Activated naive CD4-positive, alpha-beta T cell treated with anti-CD3 and anti-CD28 coated beads for 36 hours (primary cell): ENCODE measurements at regions not wholly inside any gene's neighbourhood (a gene's known extent, or its start where the extent isn't known, plus 50 kb on each side); places are given as distances from the start of the nearest gene placed in this dataset.
"Not testable (repeated sequence)": the region's sequence is repeated elsewhere in the genome, so short reads cannot be mapped to it uniquely, and the experiment has no call there.

Source experiments
- CTCF ChIA-PET: fragments of 350-600 bp; sonication (Branson Sonifier 250); formaldehyde crosslinking; loops from one replicate; lab custom pipeline; 2021; ENCODE audit warnings: antibody characterized with exemption; lab: Charles Lee
- DNase-seq: peaks from one replicate; pipeline ENCODE4 v3.0.0-alpha.2; 2020
- H3K27ac Mint-ChIP-seq: one replicate; pipeline ENCODE4 v1.8.0; 2021; ENCODE audit warnings: mild to moderate bottlenecking, mixed read lengths
- H3K27me3 Mint-ChIP-seq: one replicate; pipeline ENCODE4 v1.8.0; 2021; ENCODE audit warnings: low read depth, mixed read lengths
- H3K36me3 Mint-ChIP-seq: one replicate; pipeline ENCODE4 v1.8.0; 2021; ENCODE audit warnings: low read depth, mixed read lengths
- H3K4me1 Mint-ChIP-seq: one replicate; pipeline ENCODE4 v1.8.0; 2021; ENCODE audit warnings: low read depth, mixed read lengths
- H3K4me3 Mint-ChIP-seq: one replicate; pipeline ENCODE4 v1.8.0; 2021; ENCODE audit warnings: mild to moderate bottlenecking, moderate library complexity, mixed read lengths
- H3K9me3 Mint-ChIP-seq: one replicate; pipeline ENCODE4 v1.8.0; 2021; ENCODE audit warnings: mixed read lengths
- intact Hi-C: fragments of 100-400 bp; cut with micrococcal nuclease; formaldehyde crosslinking; loops from one replicate; pipeline ENCODE4 v1.15.1; 2023

DNA sequence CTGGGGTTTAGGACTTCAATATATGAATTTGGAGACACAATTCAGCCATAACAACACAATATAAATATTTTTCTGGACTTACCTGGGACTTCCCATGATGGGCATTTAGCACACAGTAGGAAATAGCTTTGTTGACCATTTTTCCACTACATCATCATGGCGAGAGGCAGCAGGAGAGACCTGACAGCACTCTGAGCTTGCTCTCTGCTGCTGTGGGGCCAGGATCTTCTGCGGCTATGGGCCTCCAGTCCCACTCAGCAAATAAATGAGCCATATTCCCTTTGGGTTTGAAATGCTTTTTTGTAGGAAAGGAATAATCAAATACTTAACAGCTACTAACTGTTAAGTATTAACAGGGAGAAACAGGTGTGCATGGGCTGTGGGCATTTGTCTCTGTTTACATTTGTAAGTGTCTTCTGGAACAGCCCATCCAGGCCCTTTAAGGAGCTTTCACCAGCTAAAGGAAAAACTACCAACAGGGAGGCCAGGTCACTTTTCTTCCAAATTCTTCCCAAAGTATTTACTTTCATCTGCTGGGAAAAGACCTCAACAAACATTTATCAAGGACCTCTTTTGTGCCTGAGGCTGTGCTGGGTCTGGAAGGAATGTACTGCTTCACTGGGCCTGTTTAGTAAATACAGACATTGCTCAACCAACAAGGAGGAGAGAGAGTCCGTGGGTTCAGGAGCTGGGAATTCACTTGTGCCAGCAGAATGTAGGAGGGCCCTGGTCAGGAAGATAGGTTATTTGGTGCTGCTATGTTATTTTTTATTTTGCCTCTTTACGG, 133.2 kb downstream of the LRIG2 start:
- Mint-ChIP-seq H3K4me3 (no peak overlapping the region), H3K4me1 (peaks cover 4% of the 10 kb centered on the region), H3K27ac (no peak overlapping the region), H3K9me3 (no peaks in the 10 kb centered on the region), H3K36me3 (no peaks in the 10 kb centered on the region), H3K27me3 (peaks cover 17% of the 10 kb centered on the region)
- intact Hi-C loops = no loop called here
- DNase-seq = no peak
- CTCF ChIA-PET = no interaction called here

- Mint-ChIP-seq H3K4me1 (peaks cover 4% of the 10 kb centered on the region), H3K4me3 (no peak overlapping the region), H3K27ac (no peak overlapping the region), H3K36me3 (no peaks in the 10 kb centered on the region), H3K27me3 (peaks cover 21% of the 10 kb centered on the region), H3K9me3 (no peaks in the 10 kb centered on the region)
- CTCF ChIA-PET = no interaction called here
- DNase-seq = no peak
- intact Hi-C loops = no loop called here
Measured at GRCh38 chr1:113207019-113207418, 134.0 kb downstream of the LRIG2 start.

DNA sequence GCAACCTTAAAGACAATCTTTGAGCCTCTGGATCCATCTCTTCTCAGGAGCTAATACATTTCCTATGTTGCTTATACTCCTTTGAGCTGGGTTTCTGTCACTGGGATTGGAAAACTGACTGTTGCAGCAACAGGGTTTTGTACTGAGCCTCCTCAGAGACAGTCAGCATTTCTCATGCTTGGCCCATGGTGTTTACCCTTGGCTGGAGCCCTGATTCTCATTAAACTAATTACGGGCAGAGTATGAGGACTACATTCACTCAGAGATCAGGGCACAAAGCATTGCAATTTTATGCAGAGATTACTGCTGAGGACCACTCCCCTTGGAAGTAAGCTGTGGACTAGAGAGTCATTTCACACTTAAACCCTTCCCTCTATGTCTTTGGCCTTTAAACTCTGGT, 134.5 kb downstream of the LRIG2 start:
- H3K27ac Mint-ChIP-seq = no peak overlapping the region
- DNase-seq = no peak
- H3K4me3 Mint-ChIP-seq = no peak overlapping the region
- intact Hi-C loops = no loop called here
- peaks cover 4% of the 10 kb centered on the region for H3K4me1 Mint-ChIP-seq
- H3K9me3 Mint-ChIP-seq = no peaks in the 10 kb centered on the region
- CTCF ChIA-PET = no interaction called here
- H3K36me3 Mint-ChIP-seq = no peaks in the 10 kb centered on the region
- peaks cover 21% of the 10 kb centered on the region for H3K27me3 Mint-ChIP-seq

GRCh38 chr1:113208425-113208824, 135.4 kb downstream of the LRIG2 start:
- H3K36me3 Mint-ChIP-seq, H3K4me1 Mint-ChIP-seq, H3K9me3 Mint-ChIP-seq, H3K4me3 Mint-ChIP-seq, CTCF ChIA-PET, intact Hi-C loops, DNase-seq, H3K27ac Mint-ChIP-seq: not testable (repeated sequence)
- H3K27me3 Mint-ChIP-seq = peaks cover 19% of the 10 kb centered on the region

- Mint-ChIP-seq H3K4me3 (no peak overlapping the region), H3K36me3 (peaks cover under 1% of the 10 kb centered on the region), H3K27me3 (peaks cover 17% of the 10 kb centered on the region), H3K27ac (no peak overlapping the region), H3K9me3 (peaks cover 8% of the 10 kb centered on the region), H3K4me1 (peaks cover 4% of the 10 kb centered on the region)
- CTCF ChIA-PET = interaction anchor here (0.7 kb wide), 1 partner anchor 270 kb away, joined by 3 read pairs; no protein-coding TSS in a partner anchor
- intact Hi-C loops = no loop called here
- no peak for DNase-seq
Measured at GRCh38 chr1:113210248-113210647, 137.2 kb downstream of the LRIG2 start.

DNA sequence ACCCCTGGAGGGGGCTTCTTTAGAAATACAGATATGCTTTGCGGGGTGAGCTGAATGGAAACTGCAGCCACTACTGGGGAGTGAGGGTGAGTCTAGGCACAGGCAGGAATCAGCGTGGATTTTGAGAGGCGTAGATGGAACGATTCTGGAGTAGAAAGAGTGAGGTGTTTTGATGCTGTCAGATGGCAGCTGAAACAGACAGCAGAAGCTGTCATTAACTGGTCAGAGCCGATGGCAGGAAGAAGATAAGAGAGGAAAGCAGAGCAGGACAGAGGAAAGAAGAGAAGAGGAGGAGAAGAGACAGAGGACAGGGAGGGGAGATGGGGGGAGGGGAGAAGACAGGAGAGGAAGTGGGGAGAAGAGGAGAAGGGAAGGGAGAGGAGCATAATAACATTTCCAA, 138.5 kb downstream of the LRIG2 start:
- no peak overlapping the region for H3K4me3 Mint-ChIP-seq
- intact Hi-C loops = no loop called here
- CTCF ChIA-PET = no interaction called here
- no peak for DNase-seq
- no peak overlapping the region for H3K27ac Mint-ChIP-seq
- peaks cover 14% of the 10 kb centered on the region for H3K27me3 Mint-ChIP-seq
- H3K9me3 Mint-ChIP-seq = peaks cover 10% of the 10 kb centered on the region
- peaks cover 4% of the 10 kb centered on the region for H3K4me1 Mint-ChIP-seq
- peaks cover 2% of the 10 kb centered on the region for H3K36me3 Mint-ChIP-seq

DNA sequence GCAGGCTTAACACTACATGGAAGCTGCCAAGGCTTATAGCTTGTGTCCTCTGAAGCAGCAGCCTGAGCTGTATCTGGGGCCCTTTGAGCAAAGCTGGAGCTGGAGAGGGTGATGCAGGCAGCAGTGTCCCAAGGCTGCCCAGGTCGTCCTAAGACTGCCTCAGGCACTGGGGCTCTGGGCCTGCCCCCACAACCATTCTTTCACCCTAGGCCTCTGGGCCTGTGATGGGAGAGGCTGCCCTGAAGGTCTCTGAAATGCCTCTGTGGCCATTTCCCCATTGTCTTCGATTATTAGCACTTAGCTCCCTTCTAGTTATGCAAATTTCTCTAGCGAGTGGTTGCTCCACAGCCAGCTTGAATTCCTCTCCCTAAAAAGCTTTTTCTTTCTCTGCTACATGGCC, 142.0 kb downstream of the LRIG2 start:
- peaks cover 2% of the 10 kb centered on the region for H3K36me3 Mint-ChIP-seq
- peaks cover 7% of the 10 kb centered on the region for H3K27me3 Mint-ChIP-seq
- DNase-seq = no peak
- intact Hi-C loops = no loop called here
- H3K9me3 Mint-ChIP-seq = peaks cover 10% of the 10 kb centered on the region
- H3K27ac Mint-ChIP-seq = no peak overlapping the region
- H3K4me1 Mint-ChIP-seq = peaks cover 4% of the 10 kb centered on the region
- CTCF ChIA-PET = no interaction called here
- H3K4me3 Mint-ChIP-seq = no peak overlapping the region

DNA sequence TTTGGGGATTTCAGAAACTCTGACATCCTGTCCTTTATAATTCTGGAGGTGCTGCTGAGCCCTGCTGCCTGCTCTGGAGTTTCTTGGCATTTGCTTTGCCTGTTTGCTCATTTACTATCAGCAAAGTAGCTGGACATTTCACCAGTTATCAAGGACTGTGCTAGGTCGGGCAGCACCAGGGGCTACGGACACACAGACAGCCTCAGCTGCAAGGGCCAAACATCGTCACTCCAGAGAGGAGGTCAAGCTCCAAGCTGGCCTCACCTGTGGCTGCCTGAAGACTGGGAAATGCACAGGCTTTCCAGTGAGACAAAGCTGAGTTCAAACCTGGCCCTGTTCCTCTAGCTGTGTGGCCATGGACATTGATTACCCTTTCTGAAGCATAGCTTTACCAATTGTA, 143.7 kb downstream of the LRIG2 start:
- intact Hi-C loops = no loop called here
- Mint-ChIP-seq H3K4me3 (no peak overlapping the region), H3K4me1 (no peaks in the 10 kb centered on the region), H3K27ac (no peak overlapping the region), H3K27me3 (no peaks in the 10 kb centered on the region), H3K36me3 (peaks cover 2% of the 10 kb centered on the region), H3K9me3 (peaks cover 10% of the 10 kb centered on the region)
- CTCF ChIA-PET = interaction anchor here (0.6 kb wide), 1 partner anchor 45 kb away, joined by 4 read pairs; no protein-coding TSS in a partner anchor
- DNase-seq = no peak

DNA sequence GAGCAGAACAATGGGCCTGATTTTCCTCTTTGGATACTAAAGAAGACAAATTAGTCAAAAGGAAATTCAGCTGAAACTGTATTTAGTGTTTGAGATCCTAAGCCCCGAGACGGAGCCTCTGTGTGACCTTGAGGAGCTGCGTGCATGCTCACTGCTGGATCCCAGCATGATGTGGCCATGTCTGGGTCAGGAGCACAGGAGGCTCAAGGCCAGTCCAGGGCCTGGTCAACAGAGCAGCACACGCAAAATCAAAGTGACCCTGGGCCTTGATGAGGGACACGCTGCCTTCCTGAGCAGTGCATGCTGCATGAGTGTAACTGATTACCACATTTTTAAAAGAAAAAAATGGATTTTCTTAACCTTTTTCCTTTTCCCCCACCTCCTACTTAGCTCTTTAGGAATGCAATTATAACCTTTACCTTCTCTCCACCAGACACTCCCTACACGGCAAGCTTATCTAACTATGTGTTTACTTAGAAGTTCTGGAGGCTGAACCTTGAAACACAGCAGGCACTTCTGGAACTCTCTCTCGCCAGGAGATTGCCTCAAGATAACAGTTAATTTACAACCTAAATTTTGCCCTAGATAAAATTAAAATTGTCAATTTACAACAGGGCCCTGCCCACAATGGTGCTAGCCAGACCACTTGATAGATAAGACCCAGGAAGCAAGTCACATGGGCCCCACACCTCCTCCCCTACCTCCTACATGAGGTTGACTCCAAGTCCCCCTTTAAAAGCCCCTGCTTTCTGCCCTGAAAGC, 144.6 kb downstream of the LRIG2 start:
- Mint-ChIP-seq H3K4me3 (no peak overlapping the region), H3K4me1 (no peaks in the 10 kb centered on the region), H3K9me3 (peaks cover 10% of the 10 kb centered on the region), H3K27me3 (no peaks in the 10 kb centered on the region), H3K36me3 (peaks cover 2% of the 10 kb centered on the region), H3K27ac (no peak overlapping the region)
- CTCF ChIA-PET = no interaction called here
- intact Hi-C loops = no loop called here
- DNase-seq = no peak

DNA sequence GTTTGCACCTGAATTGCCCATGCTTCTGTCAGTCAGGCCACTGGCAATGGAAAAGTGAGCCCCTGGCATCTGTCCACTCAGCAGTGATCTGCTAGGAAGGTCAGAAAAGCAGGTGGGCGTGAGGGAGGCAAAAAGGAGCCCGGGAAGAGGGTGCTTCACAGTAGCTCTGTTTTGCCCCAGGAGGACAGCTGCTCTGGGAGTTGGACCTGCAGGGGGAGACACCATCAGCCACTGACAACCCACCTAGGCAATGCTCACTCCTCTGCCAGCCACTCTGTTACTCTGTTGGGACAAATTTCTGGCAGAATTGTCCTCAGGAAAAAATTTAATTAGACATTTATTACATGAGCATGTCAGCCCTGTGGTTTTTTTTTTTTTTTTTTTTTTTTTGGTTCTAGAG, 146.4 kb downstream of the LRIG2 start:
- no peaks in the 10 kb centered on the region for H3K27me3 Mint-ChIP-seq
- intact Hi-C loops = no loop called here
- no peak for DNase-seq
- H3K4me1 Mint-ChIP-seq = no peaks in the 10 kb centered on the region
- H3K36me3 Mint-ChIP-seq = peaks cover 2% of the 10 kb centered on the region
- H3K4me3 Mint-ChIP-seq = no peak overlapping the region
- CTCF ChIA-PET = no interaction called here
- no peak overlapping the region for H3K27ac Mint-ChIP-seq
- H3K9me3 Mint-ChIP-seq = peaks cover 4% of the 10 kb centered on the region

- no peak overlapping the region for H3K27ac Mint-ChIP-seq
- H3K9me3 Mint-ChIP-seq = peaks cover 4% of the 10 kb centered on the region
- no peak for DNase-seq
- CTCF ChIA-PET = interaction anchor here (0.7 kb wide), 1 partner anchor 147 kb away, joined by 4 read pairs; the partner anchor contains the start of gene LRIG2
- H3K4me3 Mint-ChIP-seq = no peak overlapping the region
- no peaks in the 10 kb centered on the region for H3K27me3 Mint-ChIP-seq
- peaks cover 2% of the 10 kb centered on the region for H3K36me3 Mint-ChIP-seq
- intact Hi-C loops = no loop called here
- no peaks in the 10 kb centered on the region for H3K4me1 Mint-ChIP-seq
Measured at GRCh38 chr1:113219828-113220227, 146.8 kb downstream of the LRIG2 start.

- Mint-ChIP-seq H3K36me3 (no peaks in the 10 kb centered on the region), H3K4me3 (no peak overlapping the region), H3K27ac (no peak overlapping the region), H3K4me1 (no peaks in the 10 kb centered on the region), H3K27me3 (peaks cover 11% of the 10 kb centered on the region), H3K9me3 (no peaks in the 10 kb centered on the region)
- CTCF ChIA-PET = no interaction called here
- intact Hi-C loops = no loop called here
- DNase-seq = no peak
Measured at GRCh38 chr1:113223040-113223439, 150.0 kb downstream of the LRIG2 start.

DNA sequence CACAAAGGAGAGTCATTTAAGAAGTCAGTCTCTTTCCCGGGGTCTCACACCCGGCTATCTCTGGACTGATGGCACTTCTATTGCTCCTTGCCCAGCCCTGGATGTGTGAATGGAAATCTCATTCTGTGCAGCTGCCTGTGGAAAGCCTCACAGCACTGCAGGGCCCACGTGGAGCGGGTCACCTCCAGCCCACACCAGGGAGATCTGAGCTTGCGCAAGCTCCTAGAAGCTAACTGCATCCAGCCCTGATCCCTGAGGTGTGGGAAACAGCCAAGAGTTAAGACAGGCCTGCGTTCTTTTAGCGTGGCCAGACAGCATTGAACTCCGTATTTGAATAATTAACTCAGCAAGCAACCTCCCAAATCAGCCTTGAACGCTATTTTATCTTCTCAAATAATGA, 150.5 kb downstream of the LRIG2 start:
- Mint-ChIP-seq H3K4me1 (no peaks in the 10 kb centered on the region), H3K27me3 (peaks cover 13% of the 10 kb centered on the region), H3K9me3 (no peaks in the 10 kb centered on the region), H3K27ac (no peak overlapping the region), H3K4me3 (no peak overlapping the region), H3K36me3 (no peaks in the 10 kb centered on the region)
- intact Hi-C loops = no loop called here
- DNase-seq = no peak
- CTCF ChIA-PET = no interaction called here
